Uterus (tissue), 2 donors: ENCODE measurements at regions not wholly inside any gene's neighbourhood (a gene's known extent, or its start where the extent isn't known, plus 50 kb on each side); places are given as distances from the start of the nearest gene placed in this dataset.

Experiments
- CTCF ChIP-seq, 4 experiments: fragments of 200-600 bp in 2 of 4; fragments of 450-650 bp in 2 of 4; sonication (generic) in 2 of 4; IDR thresholded peaks; one replicate each; pipeline ENCODE4 v1.5.1; 2016 to 2019; ENCODE audit warnings: antibody characterized with exemption in 4 of 4, mild to moderate bottlenecking in 2 of 4, moderate library complexity in 1 of 4
- POLR2A ChIP-seq, 2 donors: fragments of 450-650 bp; IDR thresholded peaks; one replicate each; pipeline ENCODE4 v1.6.1; 2016; ENCODE audit warnings: antibody characterized with exemption in 2 of 2, mild to moderate bottlenecking in 1 of 2, moderate library complexity in 1 of 2

- TF ChIP-seq CTCF (IDR thresholded peaks at IDR 0.05) (no peak), POLR2A (IDR thresholded peaks at IDR 0.05) (no peak)
Measured at GRCh38 chr11:106467501-106467900, 390.0 kb downstream of the AASDHPPT start.
